PC-3 (cell line): ENCODE measurements at regions not wholly inside any gene's neighbourhood (a gene's known extent, or its start where the extent isn't known, plus 50 kb on each side); places are given as distances from the start of the nearest gene placed in this dataset.

Experiments used
- ATAC-seq: fragments of 200-7000 bp; cut with Tn5 transposase; 2 replicates; pipeline ENCODE4 v1.9.1; 2020; ENCODE audit warnings: mild to moderate bottlenecking, moderate library complexity
- BruUV-seq: library from RNA; stranded (reverse); fragments of 400-500 nt; replicated peaks from 2 replicates; lab custom pipeline; 2021; lab: Mats Ljungman, UMichigan
- CTCF ChIA-PET: fragments of 300-600 bp; sonication (Branson Sonifier 250); formaldehyde crosslinking; loops from one replicate; lab custom pipeline; 2022; ENCODE audit warnings: antibody characterized with exemption; lab: Charles Lee
- POLR2A ChIA-PET: fragments of 300-600 bp; sonication (Branson Sonifier 250); formaldehyde crosslinking; loops from one replicate; lab custom pipeline; 2022; ENCODE audit warnings: antibody characterized with exemption; ENCODE audit not compliant: unreplicated experiment; lab: Charles Lee
- DNase-seq: peaks from one replicate; pipeline ENCODE4 v3.0.0-alpha.2; 2015
- H2AFZ ChIP-seq: fragments of 300-600 bp; sonication (generic); 2 replicates; pipeline ENCODE4 v1.6.0; 2016; ENCODE audit warnings: antibody characterized with exemption, low read length
- H3F3A ChIP-seq: fragments of 300-600 bp; sonication (generic); one replicate; pipeline ENCODE4 v1.6.0; 2017; ENCODE audit warnings: antibody characterized with exemption, low read length, control low read depth, mild to moderate bottlenecking; ENCODE audit not compliant: unreplicated experiment
- H3K27ac ChIP-seq: fragments of 300-600 bp; sonication (generic); 2 replicates; pipeline ENCODE4 v1.5.1; 2016; ENCODE audit warnings: mild to moderate bottlenecking, low read length
- H3K27me3 ChIP-seq: fragments of 300-600 bp; sonication (generic); 2 replicates; pipeline ENCODE4 v1.6.1; 2016; ENCODE audit warnings: low read length, mixed read lengths
- H3K36me3 ChIP-seq: fragments of 300-600 bp; sonication (generic); 2 replicates; pipeline ENCODE4 v1.6.1; 2016; ENCODE audit warnings: low read depth, mixed run types, low read length, mixed read lengths
- H3K4me1 ChIP-seq: fragments of 300-600 bp; sonication (generic); 2 replicates; pipeline ENCODE4 v1.5.1; 2016; ENCODE audit warnings: low read length; ENCODE audit not compliant: insufficient read depth
- H3K4me2 ChIP-seq: fragments of 300-600 bp; sonication (generic); 2 replicates; pipeline ENCODE4 v1.6.0; 2016; ENCODE audit warnings: low read length
- H3K4me3 ChIP-seq: fragments of 300-600 bp; sonication (generic); 2 replicates; pipeline ENCODE4 v1.5.1; 2016; ENCODE audit warnings: mild to moderate bottlenecking, low read length, mixed read lengths
- H3K79me2 ChIP-seq: fragments of 300-600 bp; sonication (generic); 2 replicates; pipeline ENCODE4 v1.6.1; 2017; ENCODE audit warnings: low read length, mixed read lengths
- H3K9ac ChIP-seq: fragments of 300-600 bp; sonication (generic); 2 replicates; pipeline ENCODE4 v1.6.0; 2016; ENCODE audit warnings: mild to moderate bottlenecking, low read length
- H3K9me2 ChIP-seq: fragments of 300-600 bp; sonication (generic); replicated peaks from 2 replicates; pipeline ENCODE4 v1.6.1; 2016; ENCODE audit warnings: mixed run types, low read length, mixed read lengths
- H3K9me3 ChIP-seq: fragments of 300-600 bp; sonication (generic); 2 replicates; pipeline ENCODE4 v1.6.1; 2016; ENCODE audit warnings: low read length, mixed read lengths
- H4K20me1 ChIP-seq: fragments of 300-600 bp; sonication (generic); 2 replicates; pipeline ENCODE4 v1.6.1; 2016; ENCODE audit warnings: low read length, mixed read lengths
- CTCF ChIP-seq: fragments of 300-600 bp; sonication (generic); conservative IDR thresholded peaks from 2 replicates; pipeline ENCODE4 v1.5.1; 2017; ENCODE audit warnings: antibody characterized with exemption, low read depth, mild to moderate bottlenecking, low read length
- EZH2 ChIP-seq: fragments of 300-600 bp; sonication (generic); IDR thresholded peaks from one replicate; pipeline ENCODE4 v1.6.1; 2017; ENCODE audit warnings: antibody characterized with exemption, mild to moderate bottlenecking, low read length; ENCODE audit not compliant: unreplicated experiment
- EZH2phosphoT487 ChIP-seq: fragments of 300-600 bp; sonication (generic); IDR thresholded peaks from 2 replicates; pipeline ENCODE4 v1.6.1; 2018; ENCODE audit warnings: mild to moderate bottlenecking, antibody characterized with exemption, low read length, borderline replicate concordance
- intact Hi-C: fragments of 100-400 bp; cut with micrococcal nuclease; formaldehyde crosslinking; loops from 2 replicates; pipeline ENCODE4 v1.9.0; 2023

- 0 out of 2 replicates have a peak overlapping the region, but pooled peaks have one; percentile 25 for H3K4me2 ChIP-seq
- H3K27me3 ChIP-seq = no peaks in the 10 kb centered on the region
- no TSS peak for BruUV-seq
- no peak overlapping the region for H3K4me3 ChIP-seq
- no peaks in the 10 kb centered on the region for H3K9me3 ChIP-seq
- ChIA-PET POLR2A (interaction anchor here (0.5 kb wide), 1 partner anchor 34 kb away, joined by 3 read pairs; no protein-coding TSS in a partner anchor), CTCF (no interaction called here)
- no peaks in the 10 kb centered on the region for H3F3A ChIP-seq
- no peak for TF ChIP-seq EZH2phosphoT487
- no peak for TF ChIP-seq EZH2
- TF ChIP-seq CTCF = no peak
- H3K9me2 ChIP-seq = no peaks in the 10 kb centered on the region
- no peaks in the 10 kb centered on the region for H3K79me2 ChIP-seq
- peak; percentile 95 for ATAC-seq
- H3K27ac ChIP-seq = peak overlapping the region; percentile 21; the same call in 1 of the 2 replicates
- no peaks in the 10 kb centered on the region for H4K20me1 ChIP-seq
- no peak overlapping the region for H3K9ac ChIP-seq
- intact Hi-C loops = no loop called here
- peak; percentile 82 for DNase-seq
- peaks cover 10% of the 10 kb centered on the region; the same call in 1 of the 2 replicates for H3K4me1 ChIP-seq
- no peaks in the 10 kb centered on the region for H3K36me3 ChIP-seq
- no peak overlapping the region for H2AFZ ChIP-seq
Observed at GRCh38 chr9:105103776-105104175, 140.7 kb upstream of the SLC44A1 start.

GRCh38 chr9:105114318-105114717 is 130.1 kb upstream of the SLC44A1 start:
- ATAC-seq (no peak), DNase-seq (no peak)
- TF ChIP-seq EZH2phosphoT487 (no peak), EZH2 (no peak), CTCF (no peak)
- Histone ChIP-seq H3K9me3 (no peaks in the 10 kb centered on the region), H3K4me1 (peaks cover 8% of the 10 kb centered on the region; the same call in 1 of the 2 replicates), H3K4me2 (no peak overlapping the region), H3K27ac (no peak overlapping the region), H3K27me3 (no peaks in the 10 kb centered on the region), H3K4me3 (no peak overlapping the region), H4K20me1 (no peaks in the 10 kb centered on the region), H3K9ac (no peak overlapping the region), H2AFZ (no peak overlapping the region), H3K36me3 (no peaks in the 10 kb centered on the region), H3K79me2 (no peaks in the 10 kb centered on the region), H3K9me2 (no peaks in the 10 kb centered on the region), H3F3A (no peaks in the 10 kb centered on the region)
- CTCF ChIA-PET = no interaction called here
- POLR2A ChIA-PET = no interaction called here
- BruUV-seq = no TSS peak
- intact Hi-C loops = no loop called here

DNA sequence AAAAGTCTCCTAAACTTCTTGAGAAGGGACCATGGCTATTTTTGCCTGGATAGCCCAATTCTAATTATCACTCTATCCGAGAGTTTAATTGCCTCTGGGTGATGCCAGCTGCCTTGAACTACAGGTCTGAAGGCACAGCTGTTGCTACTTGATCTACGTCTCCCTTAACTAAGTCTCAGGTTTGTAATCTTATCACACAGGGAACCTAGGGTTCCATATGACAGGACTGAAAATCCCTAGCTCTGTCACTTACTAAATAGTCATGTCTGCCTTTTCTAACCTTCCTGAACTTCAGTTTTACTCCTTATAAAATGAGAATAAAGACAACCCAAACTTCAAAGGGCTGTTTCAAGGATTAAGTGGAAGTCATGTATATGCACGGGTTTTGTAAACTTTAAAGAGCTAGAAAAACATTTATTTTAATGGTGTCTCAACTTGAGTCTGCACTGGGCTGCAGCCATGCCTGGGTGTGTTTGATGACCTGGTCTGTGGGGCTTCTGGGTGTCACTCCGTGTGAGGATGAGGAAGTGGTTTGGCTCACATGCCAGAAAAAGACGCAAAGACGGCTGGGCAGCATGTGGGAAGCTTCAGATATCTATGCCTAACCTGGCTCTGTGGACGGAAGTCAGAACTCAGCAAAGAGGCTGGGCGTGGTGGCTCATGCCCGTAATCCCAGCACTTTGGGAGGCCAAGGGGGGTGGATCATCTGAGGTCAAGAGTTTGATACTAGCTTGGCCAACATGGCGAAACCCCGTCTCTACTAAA is 129.3 kb upstream of the SLC44A1 start:
- POLR2A ChIA-PET = no interaction called here
- Histone ChIP-seq H3K9ac (no peak overlapping the region), H3K27ac (no peak overlapping the region), H3F3A (no peaks in the 10 kb centered on the region), H3K4me2 (no peak overlapping the region), H3K79me2 (no peaks in the 10 kb centered on the region), H2AFZ (0 out of 2 replicates have a peak overlapping the region, but pooled peaks have one; percentile 13), H3K4me1 (peaks cover 8% of the 10 kb centered on the region; the same call in 1 of the 2 replicates), H3K36me3 (no peaks in the 10 kb centered on the region), H3K4me3 (no peak overlapping the region), H3K9me3 (no peaks in the 10 kb centered on the region), H3K27me3 (no peaks in the 10 kb centered on the region), H3K9me2 (no peaks in the 10 kb centered on the region), H4K20me1 (no peaks in the 10 kb centered on the region)
- intact Hi-C loops = no loop called here
- ATAC-seq (peak; percentile 65), DNase-seq (peak; percentile 40)
- TF ChIP-seq EZH2phosphoT487 (no peak), CTCF (no peak), EZH2 (no peak)
- CTCF ChIA-PET = no interaction called here
- no TSS peak for BruUV-seq
